Esophagus squamous epithelium (tissue), 4 donors: ENCODE measurements at regions not wholly inside any gene's neighbourhood (a gene's known extent, or its start where the extent isn't known, plus 50 kb on each side); places are given as distances from the start of the nearest gene placed in this dataset.

Source experiments
- POLR2A ChIP-seq, 4 donors: fragments of 450-650 bp; IDR thresholded peaks; one replicate each; pipeline ENCODE4 v1.6.1; 2017; ENCODE audit warnings: antibody characterized with exemption in 4 of 4, mild to moderate bottlenecking in 4 of 4, moderate library complexity in 3 of 4
- TF ChIP-seq, protein P1 (sequence below), 6 experiments: fragments of 450-650 bp in 4 of 6; fragments of 200-600 bp in 2 of 6; sonication (generic) in 2 of 6; IDR thresholded peaks; one replicate each; pipeline ENCODE4 v1.5.1; 2016 to 2019; ENCODE audit warnings: antibody characterized with exemption in 6 of 6, mild to moderate bottlenecking in 4 of 6, moderate library complexity in 4 of 6

DNA sequence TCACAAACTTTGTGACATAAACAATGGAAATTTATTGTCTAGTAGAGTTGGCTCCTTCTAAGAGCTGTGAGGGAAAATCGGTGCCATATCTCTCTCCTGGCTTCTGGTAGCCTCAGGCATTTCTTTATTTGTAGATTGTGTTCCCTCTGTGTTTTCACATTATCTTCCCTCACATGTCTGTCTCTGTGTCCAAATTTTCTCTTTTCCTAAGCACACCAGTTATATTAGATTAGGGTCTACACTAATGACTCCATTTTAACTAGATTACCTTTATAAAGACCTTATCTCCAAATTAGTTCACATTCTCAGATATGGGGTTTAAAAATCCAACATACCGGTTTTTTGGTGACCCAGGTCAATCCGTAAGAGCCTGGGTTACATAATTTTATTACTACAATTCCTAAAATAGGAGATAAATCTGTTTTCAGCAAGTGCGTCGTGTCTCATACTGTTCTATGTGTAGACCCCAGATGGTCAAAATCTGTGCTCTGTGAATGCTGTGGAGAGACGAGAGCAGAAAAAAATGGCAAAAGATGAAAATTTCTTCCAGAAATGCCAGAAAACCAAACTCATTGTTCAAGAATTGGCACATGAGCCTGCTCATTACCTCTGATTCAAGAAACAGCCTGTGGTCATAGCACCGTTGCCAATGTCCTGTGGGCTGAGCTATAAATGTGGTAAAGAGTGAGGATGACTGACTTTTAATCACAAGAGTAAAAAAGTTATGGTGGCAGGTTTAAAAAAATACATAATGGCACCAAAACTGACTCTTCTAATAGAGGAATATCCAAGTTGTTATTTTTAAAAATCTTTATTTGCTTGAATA lies 574.7 kb downstream of the PCDH7 start:
- TF ChIP-seq POLR2A (IDR thresholded peaks at IDR 0.05): no peak
- TF ChIP-seq, protein P1, sequence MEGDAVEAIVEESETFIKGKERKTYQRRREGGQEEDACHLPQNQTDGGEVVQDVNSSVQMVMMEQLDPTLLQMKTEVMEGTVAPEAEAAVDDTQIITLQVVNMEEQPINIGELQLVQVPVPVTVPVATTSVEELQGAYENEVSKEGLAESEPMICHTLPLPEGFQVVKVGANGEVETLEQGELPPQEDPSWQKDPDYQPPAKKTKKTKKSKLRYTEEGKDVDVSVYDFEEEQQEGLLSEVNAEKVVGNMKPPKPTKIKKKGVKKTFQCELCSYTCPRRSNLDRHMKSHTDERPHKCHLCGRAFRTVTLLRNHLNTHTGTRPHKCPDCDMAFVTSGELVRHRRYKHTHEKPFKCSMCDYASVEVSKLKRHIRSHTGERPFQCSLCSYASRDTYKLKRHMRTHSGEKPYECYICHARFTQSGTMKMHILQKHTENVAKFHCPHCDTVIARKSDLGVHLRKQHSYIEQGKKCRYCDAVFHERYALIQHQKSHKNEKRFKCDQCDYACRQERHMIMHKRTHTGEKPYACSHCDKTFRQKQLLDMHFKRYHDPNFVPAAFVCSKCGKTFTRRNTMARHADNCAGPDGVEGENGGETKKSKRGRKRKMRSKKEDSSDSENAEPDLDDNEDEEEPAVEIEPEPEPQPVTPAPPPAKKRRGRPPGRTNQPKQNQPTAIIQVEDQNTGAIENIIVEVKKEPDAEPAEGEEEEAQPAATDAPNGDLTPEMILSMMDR (IDR thresholded peaks at IDR 0.05): no peak
